GM19395 (cell line): ENCODE measurements at regions not wholly inside any gene's neighbourhood (a gene's known extent, or its start where the extent isn't known, plus 50 kb on each side); places are given as distances from the start of the nearest gene placed in this dataset.

Experiments
- ATAC-seq: cut with Tn5 transposase; IDR thresholded peaks from one replicate; pipeline ENCODE4 v1.9.1; 2021; ENCODE audit warnings: mild to moderate bottlenecking, moderate library complexity; ENCODE audit not compliant: unreplicated experiment

- ATAC-seq = no peak
These were observed 540.7 kb downstream of the HTR7 start for GRCh38 chr10:90317172-90317571.

GRCh38 chr10:90318659-90319058, 539.2 kb downstream of the HTR7 start:
- no peak for ATAC-seq

- ATAC-seq = peak; percentile 91
These were observed 538.5 kb downstream of the HTR7 start for GRCh38 chr10:90319188-90319914.

- no peak for ATAC-seq
These were observed 536.6 kb downstream of the HTR7 start for GRCh38 chr10:90321132-90321816.

GRCh38 chr10:90326498-90327267, 531.2 kb downstream of the HTR7 start:
- ATAC-seq = no peak

GRCh38 chr10:90327611-90328010, 530.2 kb downstream of the HTR7 start:
- ATAC-seq = no peak

- ATAC-seq = no peak
These were observed 529.4 kb downstream of the HTR7 start for GRCh38 chr10:90328459-90328858.

GRCh38 chr10:90328896-90329295, 528.9 kb downstream of the HTR7 start:
- no peak for ATAC-seq

GRCh38 chr10:90337316-90337715, 520.5 kb downstream of the HTR7 start:
- ATAC-seq = no peak

- ATAC-seq = no peak
These were observed 515.4 kb downstream of the HTR7 start for GRCh38 chr10:90342480-90342879.

GRCh38 chr10:90344226-90344625, 513.6 kb downstream of the HTR7 start:
- no peak for ATAC-seq

- no peak for ATAC-seq
These were observed 510.6 kb downstream of the HTR7 start for GRCh38 chr10:90347239-90347638.

- ATAC-seq = no peak
These were observed 507.7 kb downstream of the HTR7 start for GRCh38 chr10:90350122-90350521.

GRCh38 chr10:90352288-90352687, 505.6 kb downstream of the HTR7 start:
- ATAC-seq = no peak

GRCh38 chr10:90354914-90355313, 502.9 kb downstream of the HTR7 start:
- no peak for ATAC-seq

GRCh38 chr10:90363799-90364483, 493.9 kb downstream of the HTR7 start:
- ATAC-seq = no peak

- ATAC-seq = no peak
These were observed 485.4 kb downstream of the HTR7 start for GRCh38 chr10:90372451-90372850.

- no peak for ATAC-seq
These were observed 483.9 kb downstream of the HTR7 start for GRCh38 chr10:90373911-90374310.

- no peak for ATAC-seq
These were observed 479.2 kb downstream of the HTR7 start for GRCh38 chr10:90378524-90379076.

GRCh38 chr10:90381468-90381867, 476.4 kb downstream of the HTR7 start:
- no peak for ATAC-seq

GRCh38 chr10:90389876-90390275, 468.0 kb downstream of the HTR7 start:
- no peak for ATAC-seq
